ENCODE measurements at regions not wholly inside any gene's neighbourhood (a gene's known extent, or its start where the extent isn't known, plus 50 kb on each side); places are given as distances from the start of the nearest gene placed in this dataset.

GRCh38 chr4:62222121-62222520 is 1022.0 kb downstream of the ADGRL3 start:
- no peaks in the 10 kb centered on the region for H3K4me1 Mint-ChIP-seq
- H3K36me3 Mint-ChIP-seq: no peaks in the 10 kb centered on the region
- no peak for DNase-seq
- peaks cover 0 to 2% (median 1%) of the 10 kb centered on the region in 3 donors for H3K27me3 Mint-ChIP-seq (ENCODE audit: low read depth in 3 of 3)
- H3K4me3 Mint-ChIP-seq: no peak overlapping the region
- H3K9me3 Mint-ChIP-seq: peaks cover 3 to 42% (median 21%) of the 10 kb centered on the region in 6 donors
- H3K27ac Mint-ChIP-seq: no peak overlapping the region

- peaks cover 0 to 4% (median 0%) of the 10 kb centered on the region in 3 donors for H3K36me3 Mint-ChIP-seq
- peaks cover 3 to 23% (median 14%) of the 10 kb centered on the region in 6 donors for H3K9me3 Mint-ChIP-seq
- peaks cover 0 to 1% (median 0%) of the 10 kb centered on the region in 3 donors for H3K27me3 Mint-ChIP-seq (ENCODE audit: low read depth in 3 of 3)
- no peak for DNase-seq
- no peak overlapping the region for H3K4me3 Mint-ChIP-seq
- no peak overlapping the region for H3K27ac Mint-ChIP-seq
- H3K4me1 Mint-ChIP-seq: no peaks in the 10 kb centered on the region
Measured at GRCh38 chr4:62210486-62210885, 1010.4 kb downstream of the ADGRL3 start.

- Mint-ChIP-seq H3K4me3 (no peak overlapping the region), H3K27ac (no peak overlapping the region), H3K4me1 (no peaks in the 10 kb centered on the region), H3K36me3 (peaks cover 0 to 4% (median 0%) of the 10 kb centered on the region in 3 donors), H3K9me3 (peaks cover 3 to 23% (median 12%) of the 10 kb centered on the region in 6 donors), H3K27me3 (ENCODE audit: low read depth in 3 of 3) (peaks cover 0 to 1% (median 0%) of the 10 kb centered on the region in 3 donors)
- no peak for DNase-seq
Measured at GRCh38 chr4:62209757-62210485, 1009.8 kb downstream of the ADGRL3 start.

- Mint-ChIP-seq H3K9me3 (peaks cover 2 to 27% (median 18%) of the 10 kb centered on the region in 6 donors), H3K27me3 (ENCODE audit: low read depth in 3 of 3) (peaks cover 0 to 1% (median 0%) of the 10 kb centered on the region in 3 donors), H3K4me1 (no peaks in the 10 kb centered on the region), H3K36me3 (peaks cover 0 to 4% (median 0%) of the 10 kb centered on the region in 3 donors), H3K27ac (no peak overlapping the region), H3K4me3 (no peak overlapping the region)
- no peak for DNase-seq
Measured at GRCh38 chr4:62208921-62209320, 1008.8 kb downstream of the ADGRL3 start.

GRCh38 chr4:62204136-62204535 is 1004.0 kb downstream of the ADGRL3 start:
- Mint-ChIP-seq H3K27me3 (ENCODE audit: low read depth in 3 of 3) (no peaks in the 10 kb centered on the region), H3K4me1 (no peaks in the 10 kb centered on the region), H3K9me3 (peaks cover 6 to 40% (median 26%) of the 10 kb centered on the region in 6 donors), H3K27ac (no peak overlapping the region), H3K4me3 (no peak overlapping the region), H3K36me3 (peaks cover 0 to 4% (median 0%) of the 10 kb centered on the region in 3 donors)
- DNase-seq: no peak

GRCh38 chr4:62199291-62199810 is 999.2 kb downstream of the ADGRL3 start:
- no peak overlapping the region for H3K4me3 Mint-ChIP-seq
- DNase-seq: no peak
- peaks cover 6 to 39% (median 8%) of the 10 kb centered on the region in 6 donors for H3K9me3 Mint-ChIP-seq
- no peaks in the 10 kb centered on the region for H3K36me3 Mint-ChIP-seq
- no peak overlapping the region for H3K27ac Mint-ChIP-seq
- H3K4me1 Mint-ChIP-seq: no peaks in the 10 kb centered on the region
- H3K27me3 Mint-ChIP-seq (ENCODE audit: low read depth in 3 of 3): peaks cover 0 to 2% (median 0%) of the 10 kb centered on the region in 3 donors

GRCh38 chr4:62196338-62196737 is 996.2 kb downstream of the ADGRL3 start:
- peaks cover 2 to 22% (median 8%) of the 10 kb centered on the region in 6 donors for H3K9me3 Mint-ChIP-seq
- no peaks in the 10 kb centered on the region for H3K4me1 Mint-ChIP-seq
- no peaks in the 10 kb centered on the region for H3K36me3 Mint-ChIP-seq
- no peak overlapping the region for H3K4me3 Mint-ChIP-seq
- peaks cover 0 to 2% (median 0%) of the 10 kb centered on the region in 3 donors for H3K27me3 Mint-ChIP-seq (ENCODE audit: low read depth in 3 of 3)
- no peak overlapping the region for H3K27ac Mint-ChIP-seq
- no peak for DNase-seq

GRCh38 chr4:62194342-62194741 is 994.2 kb downstream of the ADGRL3 start:
- H3K27me3 Mint-ChIP-seq (ENCODE audit: low read depth in 3 of 3): peaks cover 0 to 2% (median 0%) of the 10 kb centered on the region in 3 donors
- no peak for DNase-seq
- H3K4me1 Mint-ChIP-seq: no peaks in the 10 kb centered on the region
- no peak overlapping the region for H3K4me3 Mint-ChIP-seq
- H3K36me3 Mint-ChIP-seq: no peaks in the 10 kb centered on the region
- peaks cover 4 to 36% (median 11%) of the 10 kb centered on the region in 6 donors for H3K9me3 Mint-ChIP-seq
- no peak overlapping the region for H3K27ac Mint-ChIP-seq

GRCh38 chr4:62193761-62194160 is 993.6 kb downstream of the ADGRL3 start:
- Mint-ChIP-seq H3K36me3 (no peaks in the 10 kb centered on the region), H3K27me3 (ENCODE audit: low read depth in 3 of 3) (peaks cover 0 to 2% (median 0%) of the 10 kb centered on the region in 3 donors)

GRCh38 chr4:62191451-62192240 is 991.5 kb downstream of the ADGRL3 start:
- H3K9me3 Mint-ChIP-seq: peaks cover 5 to 43% (median 11%) of the 10 kb centered on the region in 6 donors
- H3K36me3 Mint-ChIP-seq: no peaks in the 10 kb centered on the region
- H3K27ac Mint-ChIP-seq: no peak overlapping the region

More at GRCh38 chr4:62193761-62194160, 993.6 kb downstream of the ADGRL3 start:
- Mint-ChIP-seq H3K27ac (no peak overlapping the region), H3K4me3 (no peak overlapping the region), H3K4me1 (no peaks in the 10 kb centered on the region), H3K9me3 (peaks cover 0 to 36% (median 8%) of the 10 kb centered on the region in 6 donors)
- DNase-seq: no peak

GRCh38 chr4:62170235-62170634 is 970.1 kb downstream of the ADGRL3 start:
- Mint-ChIP-seq H3K36me3 (no peaks in the 10 kb centered on the region), H3K4me1 (no peaks in the 10 kb centered on the region), H3K9me3 (peaks cover 1 to 34% (median 17%) of the 10 kb centered on the region in 6 donors), H3K27me3 (ENCODE audit: low read depth in 3 of 3) (no peaks in the 10 kb centered on the region), H3K27ac (no peak overlapping the region), H3K4me3 (no peak overlapping the region)
- DNase-seq: no peak

More at GRCh38 chr4:62191451-62192240, 991.5 kb downstream of the ADGRL3 start:
- no peak overlapping the region for H3K4me3 Mint-ChIP-seq
- peaks cover 0 to under 1% (median 0%) of the 10 kb centered on the region in 3 donors for H3K27me3 Mint-ChIP-seq (ENCODE audit: low read depth in 3 of 3)
- DNase-seq: no peak
- H3K4me1 Mint-ChIP-seq: no peaks in the 10 kb centered on the region

- no peaks in the 10 kb centered on the region for H3K36me3 Mint-ChIP-seq
- H3K27me3 Mint-ChIP-seq (ENCODE audit: low read depth in 3 of 3): no peaks in the 10 kb centered on the region
- no peak overlapping the region for H3K4me3 Mint-ChIP-seq
- peaks cover 4 to 43% (median 24%) of the 10 kb centered on the region in 6 donors for H3K9me3 Mint-ChIP-seq
- no peak overlapping the region for H3K27ac Mint-ChIP-seq
- H3K4me1 Mint-ChIP-seq: no peaks in the 10 kb centered on the region
- no peak for DNase-seq
Measured at GRCh38 chr4:62168681-62169080, 968.6 kb downstream of the ADGRL3 start.

- no peak overlapping the region for H3K27ac Mint-ChIP-seq
- DNase-seq: no peak
- no peaks in the 10 kb centered on the region for H3K4me1 Mint-ChIP-seq
- H3K36me3 Mint-ChIP-seq: peaks cover 0 to 5% (median 0%) of the 10 kb centered on the region in 3 donors
- H3K4me3 Mint-ChIP-seq: no peak overlapping the region
- H3K27me3 Mint-ChIP-seq (ENCODE audit: low read depth in 3 of 3): no peaks in the 10 kb centered on the region
- peaks cover 9 to 65% (median 33%) of the 10 kb centered on the region in 6 donors for H3K9me3 Mint-ChIP-seq
Measured at GRCh38 chr4:62162606-62163005, 962.5 kb downstream of the ADGRL3 start.

GRCh38 chr4:62161446-62161845 is 961.3 kb downstream of the ADGRL3 start:
- DNase-seq: no peak
- H3K4me1 Mint-ChIP-seq: no peaks in the 10 kb centered on the region
- no peak overlapping the region for H3K4me3 Mint-ChIP-seq
- H3K36me3 Mint-ChIP-seq: peaks cover 0 to 5% (median 0%) of the 10 kb centered on the region in 3 donors
- no peaks in the 10 kb centered on the region for H3K27me3 Mint-ChIP-seq (ENCODE audit: low read depth in 3 of 3)
- H3K27ac Mint-ChIP-seq: no peak overlapping the region
- peaks cover 9 to 67% (median 29%) of the 10 kb centered on the region in 6 donors for H3K9me3 Mint-ChIP-seq
